Esophagus squamous epithelium (tissue), 5 donors: ENCODE measurements at regions not wholly inside any gene's neighbourhood (a gene's known extent, or its start where the extent isn't known, plus 50 kb on each side); places are given as distances from the start of the nearest gene placed in this dataset.

ENCODE experiments used
- DNase-seq: peaks from one replicate; lab custom pipeline; 2025; lab: John Stamatoyannopoulos, UW
- H3K27ac ChIP-seq, 4 donors: fragments of 200-600 bp; sonication (generic); one replicate each; pipeline ENCODE4 v1.5.1; 2016 to 2019; ENCODE audit warnings: mild to moderate bottlenecking in 1 of 4
- H3K27me3 ChIP-seq, 4 donors: fragments of 200-600 bp; sonication (generic); 1 replicate in 3 of 4; 2 replicates in 1 of 4; pipeline versions ENCODE4 v1.5.1 to v1.6.0; 2017 to 2021; ENCODE audit warnings: antibody characterized with exemption in 1 of 4
- H3K36me3 ChIP-seq, 3 donors: fragments of 200-600 bp; sonication (generic); one replicate each; pipeline ENCODE4 v1.5.1; 2016 to 2019
- H3K4me1 ChIP-seq, 3 donors: fragments of 200-600 bp; sonication (generic); one replicate each; pipeline ENCODE4 v1.5.1; 2017 to 2019
- H3K4me3 ChIP-seq, 4 donors: fragments of 200-600 bp; sonication (generic); 1 replicate in 3 of 4; 2 replicates in 1 of 4; pipeline ENCODE4 v1.5.1; 2016 to 2019; ENCODE audit warnings: mild to moderate bottlenecking in 2 of 4, moderate library complexity in 1 of 4
- H3K9me3 ChIP-seq, 3 donors: fragments of 200-600 bp; sonication (generic); one replicate each; pipeline ENCODE4 v1.5.1; 2016 to 2019
- POLR2A ChIP-seq, 4 donors: fragments of 450-650 bp; IDR thresholded peaks; one replicate each; pipeline ENCODE4 v1.6.1; 2017; ENCODE audit warnings: antibody characterized with exemption in 4 of 4, mild to moderate bottlenecking in 4 of 4, moderate library complexity in 3 of 4
- WGBS, 2 donors: methylation state at CpG; one replicate each; pipeline ENCODE4 v1.1.5; 2018; 5-methylcytosine and 5-hydroxymethylcytosine counted together
- intact Hi-C: fragments of 100-400 bp; cut with DNase I; formaldehyde crosslinking; loops from one replicate; pipeline ENCODE4 v1.15.0; 2022
- TF ChIP-seq, protein P1 (sequence below), 6 experiments: fragments of 450-650 bp in 4 of 6; fragments of 200-600 bp in 2 of 6; sonication (generic) in 2 of 6; IDR thresholded peaks; one replicate each; pipeline ENCODE4 v1.5.1; 2016 to 2019; ENCODE audit warnings: antibody characterized with exemption in 6 of 6, mild to moderate bottlenecking in 4 of 6, moderate library complexity in 4 of 6
- donor health status: DM: yes; HTN: yes; CAD: no.

- no peak overlapping the region for H3K27ac ChIP-seq
- TF ChIP-seq, protein P1, sequence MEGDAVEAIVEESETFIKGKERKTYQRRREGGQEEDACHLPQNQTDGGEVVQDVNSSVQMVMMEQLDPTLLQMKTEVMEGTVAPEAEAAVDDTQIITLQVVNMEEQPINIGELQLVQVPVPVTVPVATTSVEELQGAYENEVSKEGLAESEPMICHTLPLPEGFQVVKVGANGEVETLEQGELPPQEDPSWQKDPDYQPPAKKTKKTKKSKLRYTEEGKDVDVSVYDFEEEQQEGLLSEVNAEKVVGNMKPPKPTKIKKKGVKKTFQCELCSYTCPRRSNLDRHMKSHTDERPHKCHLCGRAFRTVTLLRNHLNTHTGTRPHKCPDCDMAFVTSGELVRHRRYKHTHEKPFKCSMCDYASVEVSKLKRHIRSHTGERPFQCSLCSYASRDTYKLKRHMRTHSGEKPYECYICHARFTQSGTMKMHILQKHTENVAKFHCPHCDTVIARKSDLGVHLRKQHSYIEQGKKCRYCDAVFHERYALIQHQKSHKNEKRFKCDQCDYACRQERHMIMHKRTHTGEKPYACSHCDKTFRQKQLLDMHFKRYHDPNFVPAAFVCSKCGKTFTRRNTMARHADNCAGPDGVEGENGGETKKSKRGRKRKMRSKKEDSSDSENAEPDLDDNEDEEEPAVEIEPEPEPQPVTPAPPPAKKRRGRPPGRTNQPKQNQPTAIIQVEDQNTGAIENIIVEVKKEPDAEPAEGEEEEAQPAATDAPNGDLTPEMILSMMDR (IDR thresholded peaks at IDR 0.05), result no peak
- TF ChIP-seq POLR2A (IDR thresholded peaks at IDR 0.05), result no peak
- H3K9me3 ChIP-seq, result no peaks in the 10 kb centered on the region
- no peak for DNase-seq
- no peaks in the 10 kb centered on the region for H3K27me3 ChIP-seq
- no peak overlapping the region for H3K4me3 ChIP-seq
- no peaks in the 10 kb centered on the region for H3K36me3 ChIP-seq
- H3K4me1 ChIP-seq, result no peaks in the 10 kb centered on the region
- intact Hi-C loops, result no loop called here
Observed at GRCh38 chr16:63749276-63749675, 1372.6 kb downstream of the CDH11 start.

- H3K4me3 ChIP-seq, result no peak overlapping the region
- no peak overlapping the region for H3K27ac ChIP-seq
- H3K9me3 ChIP-seq, result no peaks in the 10 kb centered on the region
- intact Hi-C loops, result no loop called here
- no peaks in the 10 kb centered on the region for H3K4me1 ChIP-seq
- DNase-seq, result no peak
- no peaks in the 10 kb centered on the region for H3K36me3 ChIP-seq
- H3K27me3 ChIP-seq, result no peaks in the 10 kb centered on the region
- 72 to 79% methylated on average over 4 of the region's 4 CpGs for WGBS, 2 donors
- TF ChIP-seq, protein P1 (IDR thresholded peaks at IDR 0.05), result no peak
- no peak for TF ChIP-seq POLR2A (IDR thresholded peaks at IDR 0.05)
Observed at GRCh38 chr16:63745456-63745855, 1376.4 kb downstream of the CDH11 start.

DNA sequence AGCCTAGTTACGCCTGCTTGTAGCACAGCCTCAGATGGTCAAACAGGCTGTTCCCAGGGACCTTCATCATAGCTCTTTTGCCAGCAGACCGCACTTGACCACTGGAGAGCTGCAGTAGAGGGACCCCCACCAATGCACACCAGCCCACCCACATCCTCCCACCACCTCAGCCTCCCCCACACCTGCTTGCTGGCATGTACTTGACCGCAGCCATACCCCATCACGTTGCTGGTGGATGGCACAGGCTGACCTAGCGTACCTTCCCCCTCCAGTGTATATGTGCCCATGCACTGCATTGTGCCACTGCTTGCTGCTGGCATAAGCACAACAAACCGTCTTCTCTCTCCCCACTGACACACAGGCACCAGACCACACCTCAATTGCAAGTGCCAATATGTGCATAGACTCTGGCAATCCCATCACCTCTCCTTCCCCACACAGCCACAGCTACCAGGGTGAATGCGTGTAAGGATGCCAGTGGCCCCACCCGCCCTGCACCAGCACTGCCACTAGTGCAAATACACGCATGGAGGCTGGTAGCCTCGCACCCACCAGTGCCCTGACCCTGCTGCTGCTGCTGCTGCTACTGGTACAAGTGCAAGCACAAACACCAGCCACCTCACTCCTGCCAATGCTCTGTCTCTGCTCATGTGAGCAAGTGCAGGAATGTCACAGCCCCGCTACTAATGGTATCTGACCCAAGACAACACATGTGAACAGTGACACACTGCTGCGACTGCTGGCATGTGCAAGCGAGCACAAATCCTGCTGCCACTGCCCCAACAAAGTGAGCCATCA lies 1377.6 kb downstream of the CDH11 start:
- H3K9me3 ChIP-seq, result no peaks in the 10 kb centered on the region
- no peaks in the 10 kb centered on the region for H3K36me3 ChIP-seq
- intact Hi-C loops, result no loop called here
- H3K27ac ChIP-seq, result no peak overlapping the region
- no peaks in the 10 kb centered on the region for H3K27me3 ChIP-seq
- DNase-seq, result no peak
- TF ChIP-seq, protein P1 (IDR thresholded peaks at IDR 0.05), result no peak
- no peak for TF ChIP-seq POLR2A (IDR thresholded peaks at IDR 0.05)
- no peak overlapping the region for H3K4me3 ChIP-seq
- H3K4me1 ChIP-seq, result no peaks in the 10 kb centered on the region
- 92 to 93% methylated on average over 6 to 10 of the region's 13 CpGs for WGBS, 2 donors

- DNase-seq, result no peak
- no peaks in the 10 kb centered on the region for H3K27me3 ChIP-seq
- H3K36me3 ChIP-seq, result no peaks in the 10 kb centered on the region
- no peaks in the 10 kb centered on the region for H3K4me1 ChIP-seq
- no peak overlapping the region for H3K27ac ChIP-seq
- intact Hi-C loops, result no loop called here
- H3K4me3 ChIP-seq, result no peak overlapping the region
- H3K9me3 ChIP-seq, result no peaks in the 10 kb centered on the region
- TF ChIP-seq, protein P1 (IDR thresholded peaks at IDR 0.05), result no peak
- no peak for TF ChIP-seq POLR2A (IDR thresholded peaks at IDR 0.05)
Observed at GRCh38 chr16:63742150-63742549, 1379.7 kb downstream of the CDH11 start.

DNA sequence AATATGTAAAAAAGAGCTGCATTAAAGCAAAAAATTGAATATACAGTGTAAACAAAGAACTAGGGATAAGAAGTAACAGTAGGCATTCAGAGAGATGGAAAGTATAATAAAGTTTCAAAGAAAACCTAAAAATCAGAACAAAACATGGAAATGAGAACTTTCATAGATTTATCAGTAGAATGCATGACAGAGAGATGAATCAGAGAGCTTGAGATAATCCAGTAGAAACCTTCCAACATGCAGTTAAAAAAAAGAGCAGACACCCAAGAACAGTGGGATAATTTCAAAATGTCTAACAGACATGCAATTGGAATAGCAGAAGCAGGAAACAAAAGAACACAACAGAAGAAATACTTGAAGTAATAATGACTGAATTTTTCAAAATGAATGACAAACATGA lies 1384.2 kb downstream of the CDH11 start:
- no peak overlapping the region for H3K27ac ChIP-seq
- no peak for DNase-seq

More for the DNA sequence above, 1384.2 kb downstream of the CDH11 start:
- Histone ChIP-seq H3K4me3 (no peak overlapping the region), H3K9me3 (no peaks in the 10 kb centered on the region), H3K4me1 (no peaks in the 10 kb centered on the region), H3K27me3 (no peaks in the 10 kb centered on the region), H3K36me3 (no peaks in the 10 kb centered on the region)
- TF ChIP-seq, protein P1 (IDR thresholded peaks at IDR 0.05), result no peak
- no peak for TF ChIP-seq POLR2A (IDR thresholded peaks at IDR 0.05)
- intact Hi-C loops, result no loop called here
